Left lobe of liver (tissue), 2 donors: ENCODE measurements at regions not wholly inside any gene's neighbourhood (a gene's known extent, or its start where the extent isn't known, plus 50 kb on each side); places are given as distances from the start of the nearest gene placed in this dataset.
A peak's percentile ranks its signal among the peaks of the same experiment; 100 is the strongest.
"Not testable (repeated sequence)": the region's sequence is repeated elsewhere in the genome, so short reads cannot be mapped to it uniquely, and the experiment has no call there.

Experiments used
- ATAC-seq: fragments of 200-7000 bp; cut with Tn5 transposase; one replicate; pipeline ENCODE4 v1.9.1; 2020; ENCODE audit warnings: mild to moderate bottlenecking, moderate library complexity
- DNase-seq: peaks from one replicate; pipeline ENCODE4 v3.0.0-alpha.2; 2020; ENCODE audit warnings: low spot score
- donor health status: DM: no; HTN: no; CAD: no; lungs with moderate emphysema.
- donor health status: DM: no; HTN: yes; CAD: no.

DNA sequence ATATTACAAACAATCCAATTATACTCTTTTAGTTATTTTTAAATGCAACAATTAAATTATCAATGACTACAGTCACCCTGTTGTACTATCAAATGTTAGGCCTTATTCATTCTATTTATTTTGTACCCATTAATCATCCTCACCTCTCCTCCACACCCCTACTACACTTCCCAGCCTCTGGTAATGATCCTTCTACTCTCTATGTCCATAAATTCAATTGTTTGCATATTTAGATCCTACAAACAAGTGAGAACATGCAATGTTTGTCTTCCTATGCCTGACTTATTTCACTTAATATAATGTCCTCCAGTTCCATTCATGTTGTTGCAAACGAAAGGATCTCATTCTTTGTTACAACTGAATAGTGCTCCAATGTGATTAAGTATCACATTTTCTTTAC is 1414.6 kb downstream of the SLITRK1 start:
- DNase-seq (no peak), ATAC-seq (no peak)

DNA sequence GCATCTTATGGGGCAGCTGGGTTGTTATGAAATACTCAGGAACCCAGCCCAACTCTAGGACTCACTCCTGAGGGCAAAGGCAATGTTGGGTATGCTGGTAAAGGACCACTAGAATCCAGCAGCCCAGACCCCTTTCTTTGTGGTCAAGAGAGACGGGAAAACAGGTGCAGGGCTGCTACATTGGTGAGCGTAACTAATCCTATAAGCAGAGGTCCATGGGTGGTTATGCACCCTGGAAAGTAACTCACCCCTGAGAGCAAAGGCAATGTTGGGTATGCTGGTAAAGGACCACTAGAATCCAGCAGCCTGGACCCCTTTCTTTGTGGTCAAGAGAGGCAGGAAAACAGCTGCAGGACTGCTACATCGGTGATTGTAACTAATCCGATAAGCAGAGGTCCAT is 1422.7 kb downstream of the SLITRK1 start:
- not testable (repeated sequence) for DNase-seq

DNA sequence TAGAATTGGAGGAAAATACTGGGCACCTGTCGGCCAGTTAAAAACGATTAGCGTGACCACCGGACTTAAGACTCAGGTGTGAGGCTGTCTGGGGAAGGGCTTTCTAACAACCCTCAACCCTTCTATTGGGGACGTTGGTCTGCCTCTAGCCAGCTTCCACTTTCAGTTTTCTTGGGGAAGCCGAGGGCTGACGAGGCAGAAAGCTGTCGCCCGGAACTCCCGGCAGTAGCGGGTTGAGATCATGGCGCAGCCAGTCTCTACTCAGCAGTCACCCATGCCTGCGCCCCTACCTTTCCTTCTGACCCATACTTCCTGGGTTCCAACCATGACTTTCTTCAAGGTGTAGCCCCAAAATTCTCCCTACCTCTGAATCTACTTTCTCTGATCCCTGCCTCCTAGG is 1424.1 kb downstream of the SLITRK1 start:
- ATAC-seq (no peak), DNase-seq (no peak)

More for the DNA sequence above, 1422.7 kb downstream of the SLITRK1 start:
- not testable (repeated sequence) for ATAC-seq

DNA sequence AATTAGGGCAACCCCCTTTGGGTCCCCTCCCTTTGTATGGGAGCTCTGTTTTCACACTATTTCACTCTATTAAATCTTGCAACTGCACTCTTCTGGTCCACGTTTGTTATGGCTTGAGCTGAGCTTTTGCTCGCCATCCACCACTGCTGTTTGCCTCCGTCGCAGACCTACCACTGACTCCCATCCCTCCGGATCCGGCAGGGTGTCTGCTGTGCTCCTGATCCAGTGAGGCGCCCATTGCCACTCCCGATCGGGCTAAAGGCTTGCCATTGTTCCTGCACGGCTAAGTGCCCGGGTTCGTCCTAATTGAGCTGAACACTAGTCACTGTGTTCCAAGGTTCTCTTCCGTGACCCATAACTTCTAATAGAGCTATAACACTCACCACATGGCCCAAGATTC is 1424.7 kb downstream of the SLITRK1 start:
- not testable (repeated sequence) for ATAC-seq, DNase-seq

DNA sequence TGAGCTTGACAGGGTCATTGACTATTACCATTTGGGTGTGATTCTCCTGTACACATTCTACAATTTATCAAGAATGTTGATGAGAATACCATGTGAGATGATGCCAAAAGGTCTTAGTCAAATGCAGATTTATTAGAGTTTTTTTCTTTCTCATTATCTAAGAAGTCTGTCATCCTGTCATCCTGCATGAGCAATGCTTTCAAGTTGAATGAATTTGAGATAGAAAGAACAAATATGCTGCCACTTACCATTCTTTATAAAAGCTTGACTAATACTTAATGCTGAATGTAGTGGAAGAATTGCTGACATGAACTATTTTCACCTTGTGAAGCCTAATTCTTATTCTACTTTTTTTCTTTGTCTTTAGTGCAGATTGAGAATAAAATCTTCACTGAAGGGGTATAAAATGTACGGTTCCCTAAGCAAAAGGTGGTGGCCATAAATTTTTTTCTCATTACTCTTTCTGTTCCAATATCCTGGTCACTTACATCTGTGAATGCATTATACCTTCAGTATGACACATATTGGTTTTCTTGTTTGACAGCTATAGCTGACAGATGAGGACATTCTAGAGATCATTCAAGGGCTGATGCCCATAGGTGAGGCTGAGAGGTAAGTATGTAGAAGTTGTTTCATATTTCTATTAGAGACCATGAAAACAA is 1434.7 kb downstream of the SLITRK1 start:
- ATAC-seq (no peak), DNase-seq (no peak)

DNA sequence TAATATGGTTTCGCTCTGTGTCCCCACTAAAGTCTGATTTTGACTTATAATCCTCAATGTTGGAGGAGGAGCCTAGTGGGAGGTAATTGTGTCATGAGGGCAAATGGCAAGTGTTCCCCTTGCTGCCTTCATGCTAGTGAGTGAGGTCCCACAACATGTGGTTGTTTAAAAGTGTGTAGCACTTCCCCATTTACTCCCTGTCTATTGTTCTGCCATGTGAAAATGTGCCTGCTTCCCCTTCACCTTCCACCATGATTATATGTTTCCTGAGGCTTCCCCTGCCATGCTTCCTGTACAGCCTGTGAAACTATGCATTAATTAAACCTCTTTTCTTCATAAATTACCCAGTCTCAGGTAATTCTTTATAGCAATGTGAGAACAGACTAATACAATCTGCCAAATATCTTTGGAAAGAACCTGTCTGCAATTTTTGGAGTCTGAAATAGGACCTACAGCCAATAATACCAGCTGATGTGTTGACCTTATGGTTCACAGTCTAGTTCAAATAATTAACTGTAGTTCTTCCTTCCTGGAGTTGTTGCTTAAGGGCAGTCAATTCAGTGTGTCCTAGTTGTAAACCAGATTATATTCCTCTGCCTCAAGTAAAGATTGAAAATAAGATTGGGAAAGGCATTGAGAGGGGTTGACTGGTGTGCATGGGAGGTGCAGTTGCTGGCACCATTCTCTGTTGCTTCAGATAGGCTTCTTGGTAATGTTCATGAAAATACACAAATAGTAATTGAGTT is 1442.9 kb downstream of the SLITRK1 start:
- ATAC-seq (peak; percentile 41), DNase-seq (no peak)

DNA sequence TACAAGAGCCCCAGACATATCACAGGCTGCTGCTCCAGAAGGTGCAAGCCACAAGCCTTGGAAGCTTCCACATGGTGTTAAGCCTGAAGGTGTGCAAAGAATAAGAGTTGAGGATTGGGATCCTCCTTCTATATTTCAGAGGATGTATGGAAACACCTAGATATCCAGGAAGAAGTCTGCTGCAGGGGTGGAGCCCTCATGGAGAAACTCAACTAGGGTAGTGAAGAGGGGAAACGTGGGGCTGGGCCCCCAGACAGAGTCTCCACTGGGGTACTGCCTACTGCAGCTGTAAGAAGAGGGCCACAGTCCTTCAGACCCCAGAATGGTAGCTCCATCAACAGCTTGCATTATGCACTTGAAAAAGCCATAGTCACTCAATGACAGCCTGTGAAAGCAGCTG is 1444.0 kb downstream of the SLITRK1 start:
- DNase-seq: no peak
- ATAC-seq: no peak

DNA sequence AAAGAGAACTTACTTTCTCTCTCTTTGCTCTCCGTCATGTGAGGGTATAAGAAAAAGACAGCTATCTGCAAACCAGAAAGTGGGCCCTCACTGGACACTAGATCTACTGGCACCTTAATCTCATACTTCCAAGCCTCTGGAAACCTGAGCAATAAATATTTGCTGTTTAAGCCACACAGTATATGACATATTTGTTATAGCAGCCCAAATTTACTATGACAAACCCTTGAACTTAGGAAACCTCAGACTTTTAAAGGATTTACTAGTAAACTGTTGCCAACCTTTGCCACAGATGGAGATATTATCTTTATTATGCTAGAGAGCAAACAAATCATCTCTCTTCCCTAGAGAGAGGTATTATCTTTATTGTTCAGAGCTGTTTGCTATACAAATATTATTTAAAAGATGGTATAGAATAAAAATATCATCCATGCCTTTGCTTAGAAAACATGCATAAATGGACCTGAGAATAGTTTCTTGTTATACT is 1446.1 kb downstream of the SLITRK1 start:
- DNase-seq (no peak), ATAC-seq (no peak)

DNA sequence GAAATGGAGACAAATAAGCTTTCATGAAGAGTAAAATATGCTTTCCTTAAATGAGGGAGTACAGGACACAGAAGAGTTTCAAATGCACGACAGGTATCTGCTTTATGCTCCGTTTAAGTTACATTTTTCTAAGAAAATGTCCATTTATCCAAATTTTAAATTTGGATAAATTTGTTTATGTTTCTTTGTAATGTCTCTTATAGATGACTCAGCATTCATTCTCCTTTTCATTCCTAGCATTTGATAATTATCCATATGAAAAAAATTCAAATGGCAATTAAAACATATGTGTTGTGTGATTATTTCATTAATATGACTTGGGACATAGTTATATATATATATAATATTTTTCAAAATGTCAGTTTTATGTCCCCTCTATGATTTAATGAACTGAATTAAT is 1449.3 kb downstream of the SLITRK1 start:
- DNase-seq (no peak), ATAC-seq (no peak)

DNA sequence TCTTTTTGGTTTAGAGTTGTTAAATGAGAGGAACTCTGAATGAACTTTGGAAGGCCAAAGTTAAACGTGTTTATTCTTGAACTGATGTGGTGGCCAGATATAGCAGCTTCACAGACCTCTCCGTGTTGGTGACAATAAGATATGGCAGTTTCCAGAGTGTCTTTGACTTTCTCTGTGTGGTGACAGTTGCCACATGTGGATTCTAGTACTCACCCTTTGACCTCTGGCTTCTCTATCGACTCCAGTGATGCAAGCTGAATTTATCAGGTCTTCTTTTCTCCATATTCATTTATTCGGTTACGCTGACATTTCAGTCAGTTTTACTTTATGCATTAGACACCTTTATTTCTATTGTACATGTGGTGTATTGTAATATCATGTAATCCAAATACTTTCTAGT is 1469.5 kb downstream of the SLITRK1 start:
- ATAC-seq (peak; percentile 65), DNase-seq (no peak)

DNA sequence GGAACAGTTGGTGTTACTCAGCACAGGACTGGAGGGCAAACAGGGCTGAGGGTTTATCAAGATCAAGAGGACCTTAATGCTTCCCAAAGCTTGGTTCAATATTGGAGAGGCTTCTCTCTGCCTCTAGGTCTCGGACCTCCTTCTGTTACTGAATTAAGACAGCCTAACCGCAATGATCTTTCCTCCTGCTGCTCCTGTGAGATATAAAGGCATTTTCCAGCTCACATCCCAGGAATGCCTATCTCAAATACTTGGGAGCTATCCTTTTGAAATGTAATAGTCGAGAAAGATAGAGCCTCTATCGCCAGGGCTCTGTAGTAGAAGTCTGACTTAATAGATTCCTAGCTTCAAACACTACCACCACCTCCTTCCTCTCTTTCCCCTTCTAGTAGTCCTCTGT is 1475.0 kb downstream of the SLITRK1 start:
- ATAC-seq: no peak
- DNase-seq: no peak

DNA sequence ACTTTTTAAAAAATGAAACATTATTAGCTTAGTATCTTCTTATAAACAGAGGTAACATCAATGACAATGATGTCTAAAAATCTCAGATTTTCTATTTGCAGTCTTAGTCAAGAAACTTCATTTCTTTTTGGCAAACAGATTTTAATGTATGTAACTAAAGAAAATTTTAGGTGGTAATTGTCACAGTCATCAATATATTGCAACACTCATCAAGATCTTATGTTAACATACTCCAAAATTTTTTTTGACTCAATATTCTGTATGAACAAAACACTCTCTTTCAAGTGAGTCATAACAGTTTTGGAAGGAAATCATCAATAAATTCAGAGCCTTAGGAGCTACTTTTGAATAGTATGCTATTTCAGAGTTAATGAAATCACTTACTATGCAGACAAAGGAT is 1507.6 kb downstream of the SLITRK1 start:
- no peak for ATAC-seq
- DNase-seq: no peak

DNA sequence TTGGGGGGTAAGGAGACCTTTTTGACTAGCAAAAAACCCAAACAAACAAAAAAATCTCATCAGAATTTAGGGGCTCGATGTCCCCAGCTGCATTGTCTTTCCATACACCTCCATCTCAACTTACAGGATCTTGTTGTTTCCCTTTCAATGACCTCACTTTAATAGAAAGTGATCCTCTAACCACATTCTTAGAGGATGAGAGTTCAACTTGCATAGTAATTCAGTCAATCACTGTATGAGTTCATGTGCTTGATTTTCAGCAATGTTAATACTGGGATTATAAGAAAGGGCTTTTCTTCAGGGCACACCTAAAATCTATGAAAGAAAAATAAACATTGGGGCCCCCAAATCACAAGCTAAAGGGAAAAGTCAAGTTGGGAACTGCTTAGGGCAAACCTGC is 1512.0 kb downstream of the SLITRK1 start:
- DNase-seq (no peak), ATAC-seq (no peak)

DNA sequence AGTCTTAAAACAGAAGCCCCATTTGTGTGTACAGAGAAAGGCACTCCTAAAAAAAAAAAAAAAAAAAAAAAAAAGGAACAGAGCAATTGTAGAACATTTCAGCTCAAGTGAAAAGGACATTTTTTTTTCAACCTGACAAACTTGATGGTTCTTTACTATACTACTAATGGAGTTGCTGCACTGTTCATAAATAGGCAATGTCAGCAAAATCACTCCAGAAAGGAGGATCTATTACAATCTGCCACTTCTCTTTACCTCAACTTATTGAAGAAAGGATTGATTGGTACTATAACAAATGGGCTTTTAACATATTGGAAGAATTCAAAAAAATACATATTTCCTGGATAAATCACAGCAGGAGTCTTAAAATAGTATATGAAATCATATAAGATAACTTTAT is 1517.7 kb downstream of the SLITRK1 start:
- no peak for DNase-seq
- ATAC-seq: no peak

DNA sequence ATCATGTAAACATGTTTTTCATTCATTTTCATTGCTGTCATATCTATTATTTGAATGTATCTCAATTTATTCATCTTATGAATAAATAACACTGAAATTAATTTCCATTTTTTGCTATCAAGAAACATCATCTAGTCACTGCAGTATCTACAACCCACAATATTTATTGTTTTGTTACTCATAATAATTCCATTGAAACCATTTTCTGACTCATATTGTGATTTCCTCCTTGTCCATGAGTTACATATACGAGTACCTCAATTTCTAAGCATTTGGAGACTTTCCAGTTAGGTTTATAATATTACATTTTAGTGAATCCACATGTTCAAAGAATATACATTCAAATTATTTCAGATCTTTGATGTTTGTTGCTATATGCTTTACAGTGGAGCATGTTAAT is 1524.0 kb downstream of the SLITRK1 start:
- DNase-seq: no peak
- no peak for ATAC-seq

DNA sequence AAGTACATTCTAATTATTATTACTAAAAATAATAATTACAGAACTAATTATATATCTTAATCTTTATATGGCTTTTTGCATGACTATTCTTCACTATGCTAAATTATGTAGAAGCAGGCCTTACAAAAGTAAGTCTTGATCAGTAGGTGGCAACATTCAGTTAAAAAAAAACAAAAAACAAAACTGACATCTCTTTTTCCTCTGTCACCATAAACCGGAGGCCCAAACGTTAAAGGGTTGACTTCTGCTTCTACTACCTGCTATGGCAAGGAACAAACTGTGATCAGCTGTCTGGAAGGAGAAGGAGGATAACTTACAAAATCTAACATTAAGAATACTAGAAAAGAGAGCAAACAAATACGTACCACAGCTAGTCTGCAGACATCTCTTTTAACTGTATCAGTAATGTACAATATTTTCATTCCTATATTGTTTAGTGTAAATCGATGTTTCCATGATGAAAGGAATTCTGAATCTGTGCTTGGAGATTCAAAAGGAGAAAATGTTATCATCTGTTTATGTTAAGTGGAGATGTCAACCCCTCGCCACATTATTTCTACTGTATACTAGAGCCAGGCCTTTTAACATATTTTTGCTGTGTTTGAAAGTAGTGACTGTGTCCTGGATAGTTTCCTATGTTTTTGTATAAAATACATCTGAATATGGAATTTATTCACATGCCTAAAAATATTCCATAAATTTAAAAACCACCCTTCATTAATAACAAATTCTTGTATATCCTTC is 1525.4 kb downstream of the SLITRK1 start:
- DNase-seq (no peak), ATAC-seq (no peak)

DNA sequence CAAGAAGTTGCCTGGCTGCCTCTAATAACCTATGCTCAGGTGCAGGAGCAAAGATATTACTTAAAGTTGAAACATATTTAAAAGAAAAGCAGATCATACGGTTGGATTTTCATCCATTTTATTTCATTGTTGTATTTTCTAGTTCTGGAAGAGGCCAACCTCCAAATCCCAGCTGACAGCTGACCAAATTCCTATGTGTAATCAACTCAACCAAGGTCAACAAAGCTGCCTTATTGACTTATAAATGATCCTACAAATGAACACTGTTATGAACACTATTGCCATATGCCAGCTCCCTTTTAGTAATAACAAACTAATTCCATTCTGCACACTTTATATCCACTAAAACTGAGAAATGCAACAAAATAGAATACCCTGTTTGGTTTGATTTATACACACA is 1537.4 kb downstream of the SLITRK1 start:
- DNase-seq: no peak

DNA sequence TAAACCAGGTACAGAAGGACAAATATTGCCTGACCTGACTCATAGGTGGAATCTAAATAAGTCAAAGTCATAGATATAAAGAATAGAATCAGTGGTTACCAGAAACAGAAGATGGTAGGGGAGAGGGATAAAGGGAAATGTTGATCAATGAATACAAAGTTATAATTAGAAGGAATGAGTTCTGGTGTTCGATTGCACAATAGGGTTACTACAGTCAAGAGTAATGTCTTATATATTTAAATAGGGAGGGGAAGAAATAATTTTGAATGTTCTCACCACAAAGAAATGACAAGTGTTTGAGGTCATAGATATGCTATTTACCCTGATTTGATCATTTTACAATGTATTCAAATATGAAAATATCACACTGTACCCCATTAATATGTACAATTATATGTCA is 1541.2 kb downstream of the SLITRK1 start:
- no peak for ATAC-seq
- no peak for DNase-seq

More for the DNA sequence above, 1537.4 kb downstream of the SLITRK1 start:
- no peak for ATAC-seq

DNA sequence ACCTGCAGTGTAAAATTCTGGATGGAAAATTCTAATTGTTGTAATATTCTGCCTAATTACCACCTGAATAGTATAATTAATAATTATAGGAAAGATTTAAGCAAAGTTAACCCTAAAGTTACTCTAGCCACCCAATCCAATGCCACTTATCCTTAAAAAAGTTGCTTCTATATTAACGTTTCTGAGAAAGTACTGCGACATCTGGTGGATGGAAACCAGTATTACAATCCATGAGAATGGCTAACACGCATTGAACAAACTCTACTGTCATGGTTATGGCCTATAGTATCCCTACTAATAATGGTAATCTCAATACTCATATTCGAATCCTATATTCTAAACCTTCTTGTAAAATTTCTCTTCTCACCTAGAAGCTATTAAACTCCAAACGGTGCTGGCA is 1551.8 kb downstream of the SLITRK1 start:
- no peak for DNase-seq
- peak; percentile 74 for ATAC-seq

DNA sequence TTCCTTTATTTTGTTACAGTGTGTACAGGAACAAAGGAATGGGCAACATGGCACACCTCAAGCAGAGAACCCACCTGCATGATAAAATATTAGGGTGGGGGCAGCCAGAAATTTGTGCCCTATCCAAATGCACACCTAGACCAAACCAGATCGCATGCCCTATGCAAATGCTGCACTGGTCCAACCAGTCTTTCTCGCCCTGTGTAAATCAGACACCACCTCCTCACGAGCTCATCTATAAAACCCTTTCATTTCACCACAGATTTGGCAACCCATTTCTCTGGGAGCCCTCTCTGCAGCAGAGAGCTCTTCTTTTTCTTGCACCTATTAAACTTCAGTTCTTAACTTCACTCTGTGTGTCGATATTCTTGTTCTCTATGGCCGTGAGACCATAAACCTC is 1559.2 kb downstream of the SLITRK1 start:
- DNase-seq: no peak
- no peak for ATAC-seq

DNA sequence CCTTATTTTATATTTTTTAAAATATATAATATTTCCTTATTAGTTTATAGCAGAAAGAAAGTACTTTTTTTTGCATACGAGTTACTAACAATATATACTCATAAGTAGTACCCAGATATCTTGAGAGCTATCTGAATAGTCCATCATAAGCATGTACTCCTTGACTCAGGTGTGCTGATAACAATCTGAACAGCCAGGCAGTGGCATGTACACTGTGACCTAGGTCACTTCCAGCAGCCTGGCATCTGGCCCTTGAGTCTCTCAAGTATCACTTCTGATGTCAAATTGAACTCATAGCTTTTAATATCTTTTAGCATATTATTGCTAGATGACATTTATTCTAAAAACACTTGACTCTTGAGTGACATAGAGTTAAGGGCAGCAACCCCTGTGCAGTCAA is 1576.7 kb downstream of the SLITRK1 start:
- no peak for ATAC-seq
- no peak for DNase-seq

DNA sequence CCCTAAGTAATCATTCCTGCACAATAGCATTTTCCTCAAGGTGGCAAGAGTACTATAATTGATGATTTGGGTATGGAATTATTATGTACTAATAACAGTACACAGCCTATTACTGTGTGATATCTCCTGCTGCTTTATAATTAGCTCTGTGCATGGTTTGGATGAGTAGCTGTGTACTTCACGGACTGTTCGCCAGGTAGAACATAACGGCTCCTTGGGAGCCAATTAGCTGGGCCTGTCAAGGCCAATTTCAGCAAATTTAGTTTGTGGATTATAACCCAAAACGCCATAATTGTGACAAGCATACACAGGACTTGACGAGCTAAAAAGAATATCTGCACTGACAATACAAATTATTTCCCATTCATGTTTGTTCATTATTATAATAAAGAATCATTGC is 1584.2 kb downstream of the SLITRK1 start:
- DNase-seq: no peak
- ATAC-seq: no peak
